Endometrium (tissue), 2 donors: ENCODE measurements at regions not wholly inside any gene's neighbourhood (a gene's known extent, or its start where the extent isn't known, plus 50 kb on each side); places are given as distances from the start of the nearest gene placed in this dataset.

Experiments
- FAIRE-seq: peaks from 2 replicates; lab custom pipeline; 2012; peaks lifted over from hg19 to GRCh38; lab: Jason Lieb, UNC
- donor health status: control.
- donor health status: control.

GRCh38 chr7:25279705-25280104 lies 51.4 kb upstream of the NPVF start:
- no peak for FAIRE-seq

- FAIRE-seq = no peak
These were observed 51.9 kb upstream of the NPVF start for GRCh38 chr7:25280181-25280580.

- FAIRE-seq = no peak
These were observed 53.9 kb upstream of the NPVF start for GRCh38 chr7:25282194-25282593.

GRCh38 chr7:25286756-25287155 lies 58.5 kb upstream of the NPVF start:
- no peak for FAIRE-seq

GRCh38 chr7:25287291-25287690 lies 59.0 kb upstream of the NPVF start:
- FAIRE-seq = no peak

- FAIRE-seq = no peak
These were observed 60.4 kb upstream of the NPVF start for GRCh38 chr7:25288556-25289307.

GRCh38 chr7:25289518-25289917 lies 61.2 kb upstream of the NPVF start:
- no peak for FAIRE-seq

- FAIRE-seq = no peak
These were observed 66.3 kb upstream of the NPVF start for GRCh38 chr7:25294624-25295023.

GRCh38 chr7:25295387-25295786 lies 67.1 kb upstream of the NPVF start:
- peak; percentile 26 for FAIRE-seq

- FAIRE-seq = no peak
These were observed 67.8 kb upstream of the NPVF start for GRCh38 chr7:25296086-25296485.

- peak; percentile 95 for FAIRE-seq
These were observed 69.0 kb upstream of the NPVF start for GRCh38 chr7:25297278-25297677.

GRCh38 chr7:25303281-25304181 lies 75.2 kb upstream of the NPVF start:
- FAIRE-seq = no peak

- no peak for FAIRE-seq
These were observed 76.4 kb upstream of the NPVF start for GRCh38 chr7:25304691-25305090.

- no peak for FAIRE-seq
These were observed 77.5 kb upstream of the NPVF start for GRCh38 chr7:25305831-25306230.

GRCh38 chr7:25307624-25308023 lies 79.3 kb upstream of the NPVF start:
- FAIRE-seq = peak; percentile 76

GRCh38 chr7:25308246-25308645 lies 80.0 kb upstream of the NPVF start:
- no peak for FAIRE-seq

- FAIRE-seq = peak; percentile 87
These were observed 80.8 kb upstream of the NPVF start for GRCh38 chr7:25308906-25309705.

- FAIRE-seq = no peak
These were observed 82.6 kb upstream of the NPVF start for GRCh38 chr7:25310896-25311295.

GRCh38 chr7:25311346-25311745 lies 83.1 kb upstream of the NPVF start:
- FAIRE-seq = no peak

GRCh38 chr7:25312968-25313367 lies 84.7 kb upstream of the NPVF start:
- no peak for FAIRE-seq

- FAIRE-seq = no peak
These were observed 85.2 kb upstream of the NPVF start for GRCh38 chr7:25313526-25313925.

GRCh38 chr7:25314094-25314730 lies 85.9 kb upstream of the NPVF start:
- no peak for FAIRE-seq
